ENCODE measurements at regions not wholly inside any gene's neighbourhood (a gene's known extent, or its start where the extent isn't known, plus 50 kb on each side); places are given as distances from the start of the nearest gene placed in this dataset.

DNA sequence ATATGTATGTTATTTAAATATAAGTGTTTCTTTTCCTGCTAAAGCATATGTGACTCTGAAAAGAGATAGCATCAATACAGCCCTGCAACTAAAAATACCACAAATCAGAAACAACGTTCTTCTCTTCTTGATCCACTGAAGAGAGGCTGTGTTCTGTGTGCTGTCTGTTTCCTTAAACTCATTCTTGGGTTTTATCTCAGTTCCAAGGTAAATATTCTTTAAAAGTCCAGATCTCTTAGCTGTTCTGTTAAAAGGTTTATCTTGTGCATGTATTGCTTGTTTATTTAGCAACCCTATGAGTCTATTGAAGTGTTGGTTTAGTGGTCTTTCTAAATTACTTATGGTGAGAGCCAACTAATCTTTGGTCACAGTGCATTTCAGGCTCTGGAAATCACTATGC, 173.3 kb upstream of the NT5C1B start:
- TF ChIP-seq POLR2A (IDR thresholded peaks at IDR 0.05), result no peak
- TF ChIP-seq, protein P1, sequence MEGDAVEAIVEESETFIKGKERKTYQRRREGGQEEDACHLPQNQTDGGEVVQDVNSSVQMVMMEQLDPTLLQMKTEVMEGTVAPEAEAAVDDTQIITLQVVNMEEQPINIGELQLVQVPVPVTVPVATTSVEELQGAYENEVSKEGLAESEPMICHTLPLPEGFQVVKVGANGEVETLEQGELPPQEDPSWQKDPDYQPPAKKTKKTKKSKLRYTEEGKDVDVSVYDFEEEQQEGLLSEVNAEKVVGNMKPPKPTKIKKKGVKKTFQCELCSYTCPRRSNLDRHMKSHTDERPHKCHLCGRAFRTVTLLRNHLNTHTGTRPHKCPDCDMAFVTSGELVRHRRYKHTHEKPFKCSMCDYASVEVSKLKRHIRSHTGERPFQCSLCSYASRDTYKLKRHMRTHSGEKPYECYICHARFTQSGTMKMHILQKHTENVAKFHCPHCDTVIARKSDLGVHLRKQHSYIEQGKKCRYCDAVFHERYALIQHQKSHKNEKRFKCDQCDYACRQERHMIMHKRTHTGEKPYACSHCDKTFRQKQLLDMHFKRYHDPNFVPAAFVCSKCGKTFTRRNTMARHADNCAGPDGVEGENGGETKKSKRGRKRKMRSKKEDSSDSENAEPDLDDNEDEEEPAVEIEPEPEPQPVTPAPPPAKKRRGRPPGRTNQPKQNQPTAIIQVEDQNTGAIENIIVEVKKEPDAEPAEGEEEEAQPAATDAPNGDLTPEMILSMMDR (IDR thresholded peaks at IDR 0.05), result no peak
- no peak for TF ChIP-seq POLR2AphosphoS5 (IDR thresholded peaks at IDR 0.05)
